Nephron progenitor cell (in vitro differentiated cells): ENCODE measurements at regions not wholly inside any gene's neighbourhood (a gene's known extent, or its start where the extent isn't known, plus 50 kb on each side); places are given as distances from the start of the nearest gene placed in this dataset.

ENCODE experiments used
- DNase-seq: peaks from one replicate; pipeline ENCODE4 v3.0.0; 2021
- H3K27ac Mint-ChIP-seq: 2 replicates; pipeline ENCODE4 v1.8.0; 2021; ENCODE audit warnings: mild to moderate bottlenecking, moderate library complexity, mixed read lengths
- H3K27me3 Mint-ChIP-seq: 2 replicates; pipeline ENCODE4 v1.8.0; 2021; ENCODE audit warnings: mild to moderate bottlenecking, low read depth, mixed read lengths; ENCODE audit not compliant: poor library complexity
- H3K36me3 Mint-ChIP-seq: 2 replicates; pipeline ENCODE4 v1.8.0; 2021; ENCODE audit warnings: low read depth, mixed read lengths
- H3K4me1 Mint-ChIP-seq: 2 replicates; pipeline ENCODE4 v1.8.0; 2021; ENCODE audit warnings: mixed read lengths
- H3K4me3 Mint-ChIP-seq: 2 replicates; pipeline ENCODE4 v1.8.0; 2021; ENCODE audit warnings: mild to moderate bottlenecking, moderate library complexity, mixed read lengths
- H3K9me3 Mint-ChIP-seq: 2 replicates; pipeline ENCODE4 v1.8.0; 2021; ENCODE audit warnings: mild to moderate bottlenecking, moderate library complexity, mixed read lengths
- CTCF ChIP-seq: fragments of 200-600 bp; sonication (generic); IDR thresholded peaks from 2 replicates; pipeline ENCODE4 v1.5.0; 2021; ENCODE audit warnings: antibody characterized with exemption

GRCh38 chr10:120987359-120987758, 136.2 kb downstream of the WDR11 start:
- Mint-ChIP-seq H3K36me3 (peaks cover 46% of the 10 kb centered on the region), H3K4me3 (no peak overlapping the region), H3K9me3 (peaks cover 73% of the 10 kb centered on the region), H3K27ac (no peak overlapping the region), H3K27me3 (peaks cover 15% of the 10 kb centered on the region), H3K4me1 (peaks cover 36% of the 10 kb centered on the region)
- TF ChIP-seq CTCF: no peak
- no peak for DNase-seq

- Mint-ChIP-seq H3K27me3 (peaks cover 20% of the 10 kb centered on the region), H3K36me3 (peaks cover 57% of the 10 kb centered on the region), H3K27ac (no peak overlapping the region), H3K4me3 (no peak overlapping the region), H3K9me3 (peaks cover 85% of the 10 kb centered on the region), H3K4me1 (peaks cover 22% of the 10 kb centered on the region)
- DNase-seq: no peak
- no peak for TF ChIP-seq CTCF
Measured at GRCh38 chr10:120988751-120989150, 137.6 kb downstream of the WDR11 start.

GRCh38 chr10:120989279-120989678, 138.1 kb downstream of the WDR11 start:
- peaks cover 90% of the 10 kb centered on the region for H3K9me3 Mint-ChIP-seq
- peaks cover 57% of the 10 kb centered on the region for H3K36me3 Mint-ChIP-seq
- H3K27me3 Mint-ChIP-seq: peaks cover 20% of the 10 kb centered on the region
- no peak for TF ChIP-seq CTCF
- H3K4me3 Mint-ChIP-seq: no peak overlapping the region
- DNase-seq: no peak
- peak overlapping the region; percentile 38 for H3K27ac Mint-ChIP-seq
- H3K4me1 Mint-ChIP-seq: peaks cover 17% of the 10 kb centered on the region

- peaks cover 16% of the 10 kb centered on the region for H3K27me3 Mint-ChIP-seq
- H3K4me3 Mint-ChIP-seq: no peak overlapping the region
- H3K9me3 Mint-ChIP-seq: peaks cover 87% of the 10 kb centered on the region
- peaks cover 56% of the 10 kb centered on the region for H3K36me3 Mint-ChIP-seq
- no peak overlapping the region for H3K27ac Mint-ChIP-seq
- H3K4me1 Mint-ChIP-seq: peaks cover 15% of the 10 kb centered on the region
- TF ChIP-seq CTCF: no peak
- no peak for DNase-seq
Measured at GRCh38 chr10:120989996-120990598, 138.9 kb downstream of the WDR11 start.

GRCh38 chr10:120990831-120991230, 139.7 kb downstream of the WDR11 start:
- no peak for DNase-seq
- peaks cover 49% of the 10 kb centered on the region for H3K36me3 Mint-ChIP-seq
- H3K9me3 Mint-ChIP-seq: peaks cover 84% of the 10 kb centered on the region
- H3K27me3 Mint-ChIP-seq: peaks cover 16% of the 10 kb centered on the region
- H3K4me1 Mint-ChIP-seq: peaks cover 15% of the 10 kb centered on the region
- no peak for TF ChIP-seq CTCF
- no peak overlapping the region for H3K27ac Mint-ChIP-seq
- no peak overlapping the region for H3K4me3 Mint-ChIP-seq

- no peak for TF ChIP-seq CTCF
- no peak for DNase-seq
- H3K27me3 Mint-ChIP-seq: peaks cover 14% of the 10 kb centered on the region
- no peak overlapping the region for H3K27ac Mint-ChIP-seq
- H3K4me3 Mint-ChIP-seq: no peak overlapping the region
- peaks cover 36% of the 10 kb centered on the region for H3K36me3 Mint-ChIP-seq
- H3K9me3 Mint-ChIP-seq: peaks cover 65% of the 10 kb centered on the region
- H3K4me1 Mint-ChIP-seq: peaks cover 29% of the 10 kb centered on the region
Measured at GRCh38 chr10:120993089-120993488, 141.9 kb downstream of the WDR11 start.
